ENCODE measurements at regions not wholly inside any gene's neighbourhood (a gene's known extent, or its start where the extent isn't known, plus 50 kb on each side); places are given as distances from the start of the nearest gene placed in this dataset.

DNA sequence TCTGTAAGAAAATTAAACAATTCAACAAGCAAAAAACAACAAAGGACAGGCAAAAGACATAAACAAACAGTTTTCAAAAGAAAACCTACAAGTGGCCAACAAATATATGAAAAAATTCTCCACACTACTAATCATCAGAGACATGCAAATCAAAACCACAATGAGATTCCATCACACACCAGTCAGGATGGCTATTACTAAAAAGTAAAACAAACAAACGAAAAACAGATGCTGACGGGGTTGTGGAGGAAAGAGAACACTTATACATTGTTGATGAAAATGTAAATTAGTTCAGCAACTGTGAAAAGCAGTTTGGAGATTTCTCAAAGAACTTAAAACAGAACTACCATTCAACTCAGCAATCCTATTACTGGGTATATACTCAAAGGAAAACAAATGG, 537.6 kb downstream of the HDGFL1 start:
- H3K4me2 ChIP-seq (ENCODE audit: insufficient read depth, low read length): no peak overlapping the region
- no peak for DNase-seq

DNA sequence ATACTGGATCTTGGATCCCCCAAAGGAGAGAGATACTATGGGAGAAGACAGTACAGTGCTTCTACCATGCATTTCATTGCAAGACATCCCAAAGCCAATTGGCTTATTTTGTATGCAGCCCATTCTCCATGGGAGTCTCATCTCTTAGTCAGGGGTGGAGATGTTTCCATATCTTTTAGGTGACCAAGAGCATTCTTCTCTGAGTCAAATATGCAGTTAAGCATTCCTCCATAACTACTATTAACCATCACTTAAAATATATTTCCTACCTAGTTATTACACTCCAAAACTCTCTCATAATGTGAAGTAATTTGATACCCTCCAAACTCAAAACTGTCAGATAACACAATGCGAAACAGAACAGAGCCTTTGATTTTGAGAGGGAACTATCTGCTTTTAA, 542.6 kb downstream of the HDGFL1 start:
- no peak overlapping the region for H3K27ac ChIP-seq (ENCODE audit: low read length)
- H3K4me1 ChIP-seq (ENCODE audit: insufficient read depth, low read length): no peaks in the 10 kb centered on the region
- H3K4me3 ChIP-seq (ENCODE audit: low read depth in 1 of 2, low read length in 2 of 2): no peak overlapping the region
- no peaks in the 10 kb centered on the region for H3K79me2 ChIP-seq (ENCODE audit: insufficient read depth, low read length)
- H3K27me3 ChIP-seq (ENCODE audit: insufficient read depth, low read length, poor library complexity): no peaks in the 10 kb centered on the region
- TF ChIP-seq, protein P1, sequence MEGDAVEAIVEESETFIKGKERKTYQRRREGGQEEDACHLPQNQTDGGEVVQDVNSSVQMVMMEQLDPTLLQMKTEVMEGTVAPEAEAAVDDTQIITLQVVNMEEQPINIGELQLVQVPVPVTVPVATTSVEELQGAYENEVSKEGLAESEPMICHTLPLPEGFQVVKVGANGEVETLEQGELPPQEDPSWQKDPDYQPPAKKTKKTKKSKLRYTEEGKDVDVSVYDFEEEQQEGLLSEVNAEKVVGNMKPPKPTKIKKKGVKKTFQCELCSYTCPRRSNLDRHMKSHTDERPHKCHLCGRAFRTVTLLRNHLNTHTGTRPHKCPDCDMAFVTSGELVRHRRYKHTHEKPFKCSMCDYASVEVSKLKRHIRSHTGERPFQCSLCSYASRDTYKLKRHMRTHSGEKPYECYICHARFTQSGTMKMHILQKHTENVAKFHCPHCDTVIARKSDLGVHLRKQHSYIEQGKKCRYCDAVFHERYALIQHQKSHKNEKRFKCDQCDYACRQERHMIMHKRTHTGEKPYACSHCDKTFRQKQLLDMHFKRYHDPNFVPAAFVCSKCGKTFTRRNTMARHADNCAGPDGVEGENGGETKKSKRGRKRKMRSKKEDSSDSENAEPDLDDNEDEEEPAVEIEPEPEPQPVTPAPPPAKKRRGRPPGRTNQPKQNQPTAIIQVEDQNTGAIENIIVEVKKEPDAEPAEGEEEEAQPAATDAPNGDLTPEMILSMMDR (IDR thresholded peaks at IDR 0.05; ENCODE audit: borderline replicate concordance, extremely low read depth, low read length, poor library complexity, severe bottlenecking): no peak
- ATAC-seq (ENCODE audit: insufficient read depth, low read depth) (no peak), DNase-seq (no peak)
- no peak overlapping the region for H3K4me2 ChIP-seq (ENCODE audit: insufficient read depth, low read length)
- no peak overlapping the region for H3K9ac ChIP-seq (ENCODE audit: low read depth, low read length)
- H3K9me3 ChIP-seq (ENCODE audit: insufficient read depth, low read length, severe bottlenecking): peaks cover 15% of the 10 kb centered on the region
- H2AFZ ChIP-seq (ENCODE audit: low read depth, low read length): no peak overlapping the region
- no peaks in the 10 kb centered on the region for H4K20me1 ChIP-seq (ENCODE audit: insufficient read depth, low read length)
- no peaks in the 10 kb centered on the region for H3K36me3 ChIP-seq (ENCODE audit: insufficient read depth, low read length)

More for the DNA sequence above, 537.6 kb downstream of the HDGFL1 start:
- no peaks in the 10 kb centered on the region for H4K20me1 ChIP-seq (ENCODE audit: insufficient read depth, low read length)
- H3K27ac ChIP-seq (ENCODE audit: low read length): no peak overlapping the region
- no peak overlapping the region for H2AFZ ChIP-seq (ENCODE audit: low read depth, low read length)
- H3K79me2 ChIP-seq (ENCODE audit: insufficient read depth, low read length): no peaks in the 10 kb centered on the region
- no peak for ATAC-seq (ENCODE audit: insufficient read depth, low read depth)
- H3K9me3 ChIP-seq (ENCODE audit: insufficient read depth, low read length, severe bottlenecking): no peaks in the 10 kb centered on the region
- TF ChIP-seq, protein P1 (IDR thresholded peaks at IDR 0.05; ENCODE audit: borderline replicate concordance, extremely low read depth, low read length, poor library complexity, severe bottlenecking): no peak
- no peak for TF ChIP-seq EZH2 (IDR thresholded peaks at IDR 0.05; ENCODE audit: borderline replicate concordance, low read depth, low read length, severe bottlenecking)
- H3K4me3 ChIP-seq (ENCODE audit: low read depth in 1 of 2, low read length in 2 of 2): no peak overlapping the region
- H3K4me1 ChIP-seq (ENCODE audit: insufficient read depth, low read length): no peaks in the 10 kb centered on the region
- no peaks in the 10 kb centered on the region for H3K36me3 ChIP-seq (ENCODE audit: insufficient read depth, low read length)
- H3K27me3 ChIP-seq (ENCODE audit: insufficient read depth, low read length, poor library complexity): no peaks in the 10 kb centered on the region
- H3K9ac ChIP-seq (ENCODE audit: low read depth, low read length): no peak overlapping the region

DNA sequence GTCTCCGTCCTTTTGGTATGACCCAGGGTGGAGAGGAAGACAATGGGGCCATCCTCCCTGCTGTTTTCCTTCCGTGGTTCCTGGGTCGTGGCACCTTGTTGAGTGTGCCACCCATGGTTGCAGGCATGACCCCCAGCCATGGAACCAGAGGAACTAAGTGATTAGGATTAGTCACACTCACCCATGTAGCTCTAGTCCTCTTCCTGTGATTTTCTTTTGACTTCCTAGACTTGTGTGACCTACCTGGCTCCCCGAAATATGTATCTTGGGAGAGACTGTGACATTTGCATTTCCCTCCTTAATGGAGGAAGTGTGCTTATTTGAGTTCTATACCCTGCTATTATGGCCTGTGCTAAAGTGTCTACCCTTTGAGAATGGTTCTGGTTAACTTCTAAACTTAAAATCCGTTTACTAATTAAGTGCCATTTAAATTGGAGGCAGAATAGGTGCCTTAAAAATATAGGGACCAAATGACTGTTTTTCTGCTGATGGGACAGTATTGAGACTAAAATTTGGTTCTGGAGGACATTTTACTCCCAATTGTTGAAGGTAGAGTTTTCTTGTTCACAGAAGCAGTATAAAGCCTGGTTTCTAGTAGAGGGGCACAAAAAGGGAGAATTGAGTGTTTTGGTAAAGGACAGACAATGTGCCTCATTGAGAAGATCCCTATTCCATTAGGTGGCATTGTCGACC, 545.6 kb downstream of the HDGFL1 start:
- Histone ChIP-seq H3K4me3 (ENCODE audit: low read depth in 1 of 2, low read length in 2 of 2) (no peak overlapping the region), H3K4me1 (ENCODE audit: insufficient read depth, low read length) (no peaks in the 10 kb centered on the region), H3K79me2 (ENCODE audit: insufficient read depth, low read length) (no peaks in the 10 kb centered on the region), H3K9ac (ENCODE audit: low read depth, low read length) (no peak overlapping the region), H3K27me3 (ENCODE audit: insufficient read depth, low read length, poor library complexity) (no peaks in the 10 kb centered on the region), H3K27ac (ENCODE audit: low read length) (no peak overlapping the region), H3K36me3 (ENCODE audit: insufficient read depth, low read length) (no peaks in the 10 kb centered on the region), H3K4me2 (ENCODE audit: insufficient read depth, low read length) (no peak overlapping the region), H3K9me3 (ENCODE audit: insufficient read depth, low read length, severe bottlenecking) (peaks cover 15% of the 10 kb centered on the region), H4K20me1 (ENCODE audit: insufficient read depth, low read length) (no peaks in the 10 kb centered on the region), H2AFZ (ENCODE audit: low read depth, low read length) (no peak overlapping the region)
- TF ChIP-seq EZH2 (IDR thresholded peaks at IDR 0.05; ENCODE audit: borderline replicate concordance, low read depth, low read length, severe bottlenecking): no peak
- TF ChIP-seq, protein P1 (IDR thresholded peaks at IDR 0.05; ENCODE audit: borderline replicate concordance, extremely low read depth, low read length, poor library complexity, severe bottlenecking): no peak
- ATAC-seq (ENCODE audit: insufficient read depth, low read depth) (no peak), DNase-seq (no peak)

Data from DND-41 (cell line).